HCEC 1CT (cell line): ENCODE measurements at regions not wholly inside any gene's neighbourhood (a gene's known extent, or its start where the extent isn't known, plus 50 kb on each side); places are given as distances from the start of the nearest gene placed in this dataset.

Source experiments
- DNase-seq: peaks from one replicate; pipeline ENCODE4 v3.0.0-alpha.2; 2017

DNA sequence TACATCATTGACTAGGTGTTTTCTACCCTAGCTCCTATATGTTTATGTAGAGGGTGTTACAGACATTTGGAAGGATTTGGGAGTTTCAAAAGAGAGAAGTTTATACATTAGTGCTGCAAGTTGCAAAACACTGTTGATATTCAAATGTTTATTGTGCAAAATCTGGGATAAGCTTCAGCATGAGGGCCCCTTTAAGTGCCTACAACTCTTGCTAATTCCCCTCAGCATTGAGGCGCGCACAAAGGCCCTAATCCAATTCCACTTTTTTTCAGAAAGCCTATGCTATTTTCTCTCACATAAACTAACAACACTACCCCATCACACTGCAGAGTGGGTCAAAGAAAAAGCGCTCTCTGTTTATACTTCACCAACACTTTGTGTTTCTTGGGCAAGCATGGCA is 208.0 kb downstream of the NR2F2 start:
- DNase-seq, result no peak

DNA sequence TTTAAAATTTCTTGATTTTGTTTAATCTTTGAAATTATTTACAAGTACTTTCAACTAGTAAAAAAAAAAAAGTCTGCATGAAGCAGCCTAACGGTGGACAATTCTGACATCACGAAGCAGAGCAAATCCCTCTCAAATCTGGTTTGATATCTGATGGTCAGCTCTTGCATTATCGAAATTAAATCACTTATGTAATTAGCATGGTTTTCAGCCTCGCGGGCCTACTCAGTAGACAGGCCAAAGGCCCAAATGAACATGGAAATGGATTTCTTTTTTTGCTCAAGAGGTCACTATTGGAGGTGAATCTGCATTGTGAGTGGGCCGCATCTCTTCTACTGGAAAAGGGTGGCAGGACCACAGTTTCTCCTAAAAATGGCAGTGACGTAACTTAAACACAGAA is 209.8 kb downstream of the NR2F2 start:
- DNase-seq, result no peak

DNA sequence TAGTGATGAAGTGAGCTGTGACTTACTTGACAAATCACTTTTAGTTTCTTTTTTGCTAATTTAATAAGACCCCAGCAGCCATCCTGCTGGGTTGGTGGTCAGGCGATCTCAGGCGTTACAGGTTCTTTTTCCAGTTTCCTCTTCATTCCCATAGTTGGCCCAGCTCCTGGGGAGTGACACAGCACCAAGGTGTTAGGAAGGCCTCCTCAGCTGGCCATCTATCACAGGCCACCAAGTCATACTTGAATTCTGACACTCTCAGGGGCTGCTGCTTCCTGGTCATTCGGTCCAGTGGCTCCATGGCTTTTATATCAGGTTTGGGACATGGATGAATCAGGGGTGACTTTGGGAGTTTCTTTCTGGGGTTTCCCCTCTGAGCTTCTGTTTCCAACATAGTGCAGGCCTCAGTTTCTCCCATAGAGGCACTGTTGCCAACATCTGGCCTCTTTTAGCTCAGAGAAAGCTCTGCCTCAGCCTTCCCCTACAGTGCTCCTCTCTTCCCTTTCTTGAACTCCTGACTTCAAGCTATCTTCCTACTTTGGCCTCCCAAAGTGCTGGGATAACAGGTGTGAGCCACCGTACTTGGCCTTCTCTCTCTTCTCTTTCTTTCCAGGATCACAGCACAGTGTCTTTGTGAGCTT is 211.8 kb downstream of the NR2F2 start:
- DNase-seq, result no peak

DNA sequence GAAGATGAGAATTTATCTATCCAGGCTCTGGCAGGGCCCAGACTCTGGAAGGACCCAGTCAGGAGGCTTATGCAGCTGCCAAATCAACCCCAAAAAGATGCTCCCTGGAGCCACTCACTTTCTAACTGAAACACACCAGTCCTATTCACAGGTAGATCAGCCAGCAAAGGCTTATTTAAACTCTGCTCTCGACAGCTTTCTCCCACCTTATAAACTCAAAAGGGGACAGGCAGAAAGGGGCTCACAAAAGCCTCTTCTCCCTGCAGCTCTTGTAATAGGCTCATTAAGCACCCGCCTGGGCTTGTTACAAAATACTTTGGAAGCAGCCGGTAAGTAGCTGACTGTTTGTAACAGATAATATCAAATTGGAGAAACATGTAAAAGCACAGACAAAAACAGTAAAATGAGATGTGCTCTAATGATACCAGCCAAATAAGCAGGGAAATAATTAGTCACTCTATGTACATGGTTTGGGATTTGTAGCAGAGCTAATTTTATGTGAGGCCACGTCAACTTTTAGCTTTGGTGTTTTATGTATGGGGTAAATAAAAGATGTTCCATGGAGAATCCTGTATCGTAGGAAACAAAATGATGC is 213.8 kb downstream of the NR2F2 start:
- no peak for DNase-seq

DNA sequence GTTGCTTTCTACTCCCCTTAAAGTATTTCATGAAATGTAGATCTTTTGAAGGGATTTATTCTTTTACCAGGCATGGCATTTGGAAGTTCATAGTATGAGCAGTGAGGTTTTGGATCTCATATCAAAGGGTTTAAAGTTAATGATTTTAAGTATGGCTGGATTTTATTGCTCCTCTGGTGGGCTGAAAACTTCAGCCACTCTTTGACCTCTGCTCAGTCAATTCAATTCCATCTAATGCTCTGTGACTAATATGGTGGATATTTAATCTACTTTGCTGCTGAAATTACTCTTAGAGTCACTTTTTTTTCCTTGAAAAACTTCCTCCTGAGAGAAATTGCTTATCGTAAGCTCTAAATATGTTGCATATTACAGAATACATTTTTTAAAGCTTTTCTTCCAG is 218.6 kb downstream of the NR2F2 start:
- no peak for DNase-seq

DNA sequence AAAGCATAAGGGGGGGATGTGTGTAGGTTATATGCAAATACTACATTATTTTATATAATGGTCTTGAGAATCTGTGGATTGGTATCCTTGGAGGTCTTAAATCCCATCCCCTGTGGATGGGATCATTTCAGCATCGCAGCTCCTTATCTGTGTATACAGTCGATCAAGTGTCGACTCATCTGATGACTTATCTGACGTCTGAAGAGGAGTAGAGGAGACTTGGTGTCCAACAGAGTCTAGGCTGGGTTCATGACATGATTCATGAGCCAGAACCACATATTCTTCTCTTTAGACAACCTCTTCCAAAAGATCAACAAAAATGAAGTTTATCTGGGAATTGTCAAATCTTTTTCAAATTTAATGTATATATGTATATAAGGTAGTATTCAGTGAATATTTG is 220.7 kb downstream of the NR2F2 start:
- no peak for DNase-seq

DNA sequence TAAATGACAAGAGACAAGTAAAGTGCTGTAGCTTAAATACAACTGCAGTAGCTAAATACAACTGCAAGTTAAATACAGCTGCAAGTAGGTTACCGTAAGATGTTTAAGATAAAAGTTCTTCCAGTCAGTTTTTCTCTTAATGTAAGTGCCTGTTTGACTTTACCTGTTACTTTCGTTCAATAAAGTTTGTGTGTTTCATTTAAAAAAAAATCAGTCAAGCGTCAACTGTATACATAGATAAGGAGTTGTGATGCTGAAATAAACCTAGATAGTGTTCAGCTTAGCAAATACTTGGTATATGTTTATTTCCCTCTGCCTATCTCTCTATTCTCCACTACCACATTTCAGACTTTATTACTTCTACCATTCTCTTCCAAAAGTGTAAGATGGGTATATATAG is 221.2 kb downstream of the NR2F2 start:
- no peak for DNase-seq

DNA sequence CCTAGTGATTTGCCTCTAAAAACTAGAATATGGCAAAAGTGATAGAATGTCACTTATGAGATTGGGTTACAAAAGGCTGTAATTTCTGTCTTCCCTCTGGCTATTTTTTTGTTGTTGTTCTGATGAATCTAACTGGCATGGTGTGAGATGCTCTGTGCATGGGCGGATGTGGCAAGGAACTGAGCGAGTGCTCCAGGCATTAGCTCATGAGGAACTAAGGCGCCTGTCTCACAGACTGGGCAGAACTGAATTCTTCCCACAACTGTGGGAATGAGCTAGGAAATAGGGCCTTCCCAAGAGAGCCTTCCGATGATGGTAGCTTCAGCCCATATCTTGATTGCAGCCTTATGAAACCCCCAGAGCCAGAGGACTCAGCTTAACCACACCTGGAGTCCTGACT is 222.5 kb downstream of the NR2F2 start:
- no peak for DNase-seq

DNA sequence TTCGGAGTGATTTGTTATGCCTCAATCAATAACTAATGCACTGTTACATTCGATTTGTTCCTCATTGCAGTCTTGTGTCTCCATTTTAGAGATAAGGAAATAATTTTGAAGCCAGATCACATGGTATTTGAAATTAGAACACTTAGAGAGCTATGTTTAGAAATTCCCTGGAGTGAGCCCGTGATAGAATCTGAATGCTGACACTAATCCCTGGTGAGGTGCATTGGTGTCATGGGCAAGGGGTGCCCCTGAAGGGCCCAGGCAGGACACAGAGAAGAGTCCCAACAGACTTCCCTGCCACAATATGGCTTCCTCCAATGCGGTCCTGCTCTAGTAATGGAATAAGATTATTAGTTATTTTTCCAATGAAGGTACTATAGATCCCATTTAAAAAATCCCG is 223.0 kb downstream of the NR2F2 start:
- DNase-seq, result no peak

DNA sequence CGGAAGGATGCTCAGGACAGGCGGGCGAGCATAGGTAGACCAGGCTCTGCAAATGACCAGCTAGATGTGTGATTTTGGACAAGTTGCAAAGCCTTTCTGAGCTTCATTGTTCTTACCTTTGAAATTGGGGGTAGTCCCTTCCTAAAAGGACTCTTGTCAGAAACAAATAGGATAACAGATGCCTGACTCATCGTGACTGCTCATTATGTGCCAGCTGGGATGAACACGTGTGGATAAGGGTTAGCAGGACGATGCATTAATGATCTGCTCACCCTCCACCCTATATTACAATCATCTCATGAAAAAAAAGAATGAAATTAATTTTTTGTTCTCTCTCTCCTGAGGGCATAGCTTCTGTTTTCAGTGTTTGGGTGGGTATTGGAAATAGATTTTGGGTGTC is 223.4 kb downstream of the NR2F2 start:
- no peak for DNase-seq

DNA sequence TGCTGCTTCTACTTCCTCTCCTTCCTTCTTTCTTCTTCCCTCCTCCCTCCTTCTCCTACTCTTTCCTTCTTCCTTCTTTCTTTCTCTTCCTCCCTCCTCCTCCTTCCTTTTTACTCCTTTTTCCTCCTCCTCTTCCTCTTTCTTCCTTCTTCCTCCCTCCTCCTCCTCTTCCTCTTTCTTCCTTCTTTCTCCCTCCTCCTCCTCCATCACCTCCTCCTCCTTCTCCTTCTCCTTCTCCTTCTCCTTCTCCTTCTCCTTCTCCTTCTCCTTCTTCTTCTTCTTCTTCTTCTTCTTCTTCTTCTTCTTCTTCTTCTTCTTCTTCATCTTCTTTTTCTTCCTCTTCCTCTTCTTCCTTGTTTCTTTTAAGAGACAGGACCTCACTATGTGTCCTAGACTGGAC is 224.0 kb downstream of the NR2F2 start:
- no peak for DNase-seq

DNA sequence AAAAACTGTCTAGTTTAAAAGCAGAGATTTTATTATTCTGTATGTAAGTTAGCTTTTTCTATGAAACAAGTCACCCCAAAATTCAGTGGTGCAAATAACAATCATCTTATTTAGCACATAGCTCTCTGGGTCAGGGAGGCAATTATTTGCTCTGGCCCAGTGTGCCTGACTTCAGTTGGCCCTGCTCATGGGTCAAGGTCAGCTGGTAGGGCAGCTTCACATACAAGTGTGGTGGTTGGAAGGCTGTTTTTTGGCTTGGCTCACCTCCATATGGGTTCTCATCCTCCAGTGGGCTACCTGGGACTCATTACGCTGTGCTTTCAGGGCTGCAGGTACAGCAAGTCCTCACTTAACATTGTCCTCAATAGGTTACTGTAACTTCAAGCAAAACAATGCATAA is 228.6 kb downstream of the NR2F2 start:
- DNase-seq, result no peak

DNA sequence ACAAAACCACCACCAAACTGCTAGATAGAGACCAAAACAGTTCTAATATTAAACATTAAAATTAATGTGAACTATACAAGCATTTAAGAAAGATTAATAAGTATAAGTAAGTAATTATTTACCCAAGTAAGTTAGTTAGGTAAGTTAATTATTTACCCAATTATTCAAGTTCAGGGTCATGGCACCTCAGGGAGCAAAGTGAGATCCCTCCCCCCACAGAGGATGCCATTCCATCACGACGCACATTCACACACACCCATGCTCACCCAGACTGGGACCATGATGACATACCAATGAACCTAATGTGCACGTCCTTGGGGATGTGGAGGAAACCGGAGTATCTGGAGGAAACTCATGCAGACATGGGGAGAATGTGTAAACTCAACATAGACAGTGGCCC is 229.1 kb downstream of the NR2F2 start:
- DNase-seq, result no peak

DNA sequence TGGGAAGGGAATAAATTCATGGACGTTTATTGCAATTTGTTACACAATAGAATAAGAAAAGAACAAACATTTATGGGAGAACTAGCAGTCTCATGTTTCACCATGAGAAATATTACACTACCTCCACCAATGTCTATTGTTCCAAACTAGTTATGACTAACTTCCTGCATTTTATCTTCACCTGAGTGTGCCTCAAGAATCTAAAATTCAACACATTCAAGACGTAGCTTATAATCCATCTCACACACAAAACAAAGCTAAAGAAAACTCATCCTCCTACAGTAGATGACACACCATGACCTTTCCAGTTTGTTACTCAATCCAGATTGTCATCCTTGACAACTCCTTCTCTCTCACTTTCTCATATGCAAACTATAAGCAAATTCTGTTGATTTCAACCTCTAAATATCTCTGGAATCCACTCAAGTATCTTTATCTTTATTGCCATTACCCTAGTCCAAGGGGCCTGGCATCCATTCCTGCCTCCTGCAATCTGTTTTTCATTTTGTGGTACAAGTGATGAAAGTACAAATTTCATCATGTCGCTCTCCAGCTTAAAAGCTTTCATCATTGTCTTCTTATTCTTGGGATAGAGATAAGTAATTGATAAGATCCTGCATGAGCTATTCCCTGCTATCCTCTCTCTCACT is 229.9 kb downstream of the NR2F2 start:
- DNase-seq, result no peak

DNA sequence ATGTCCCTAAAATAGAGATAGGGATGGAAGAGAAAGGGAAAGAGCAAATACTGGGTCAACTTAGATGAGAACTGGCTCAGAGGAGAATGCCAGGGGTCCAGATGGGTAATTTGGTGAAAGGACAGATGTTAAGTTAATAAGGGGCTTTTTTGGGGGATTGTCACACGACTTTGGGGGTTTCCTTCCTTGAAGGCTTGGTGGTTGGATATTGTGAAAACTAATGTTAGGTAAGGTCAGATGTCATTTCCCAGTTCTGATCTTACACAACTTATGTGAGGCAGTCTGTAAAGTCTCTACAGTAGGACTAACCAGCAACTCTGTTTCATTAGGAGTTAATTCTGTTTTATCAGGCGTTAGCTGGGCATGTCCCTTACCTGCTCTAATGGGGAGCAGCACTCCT is 231.1 kb downstream of the NR2F2 start:
- DNase-seq, result no peak

DNA sequence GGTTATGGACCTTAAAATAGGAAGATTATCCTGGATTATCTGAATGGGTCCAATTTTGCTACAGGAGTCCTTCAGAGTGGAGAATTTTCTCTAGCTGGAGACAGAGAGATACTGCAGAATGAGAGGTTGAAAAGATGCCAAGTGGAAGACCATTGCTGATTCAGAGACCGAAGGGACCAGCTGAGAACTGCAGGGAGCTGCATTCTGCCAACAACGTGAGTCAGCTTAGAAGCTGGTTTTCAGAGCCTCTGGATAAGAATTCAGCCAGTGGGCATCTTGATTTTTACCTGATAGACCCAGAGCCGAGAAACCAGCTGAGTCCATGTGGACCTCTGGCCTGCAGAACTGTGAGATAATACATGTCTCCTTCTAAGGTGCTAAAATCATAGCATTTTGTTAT is 234.0 kb downstream of the NR2F2 start:
- no peak for DNase-seq

DNA sequence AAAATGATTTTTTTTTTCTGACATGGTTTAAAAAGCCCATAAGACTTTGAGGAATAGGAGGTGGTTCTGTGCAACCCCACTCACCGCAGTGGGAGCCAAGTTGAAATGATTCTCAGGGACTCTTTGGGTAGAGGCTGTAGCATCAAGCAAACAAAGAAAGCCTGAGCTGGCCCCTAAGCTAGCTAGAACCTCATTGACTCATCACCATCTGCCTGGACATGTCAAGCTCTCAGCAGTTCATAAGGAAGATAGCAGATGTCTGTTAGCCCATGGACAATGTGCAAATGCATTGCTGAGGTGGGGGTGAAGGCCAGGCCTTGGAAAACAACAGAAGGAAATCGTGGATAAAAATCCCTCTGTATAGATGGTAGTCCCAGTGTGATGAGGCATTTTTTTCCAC is 234.8 kb downstream of the NR2F2 start:
- no peak for DNase-seq

DNA sequence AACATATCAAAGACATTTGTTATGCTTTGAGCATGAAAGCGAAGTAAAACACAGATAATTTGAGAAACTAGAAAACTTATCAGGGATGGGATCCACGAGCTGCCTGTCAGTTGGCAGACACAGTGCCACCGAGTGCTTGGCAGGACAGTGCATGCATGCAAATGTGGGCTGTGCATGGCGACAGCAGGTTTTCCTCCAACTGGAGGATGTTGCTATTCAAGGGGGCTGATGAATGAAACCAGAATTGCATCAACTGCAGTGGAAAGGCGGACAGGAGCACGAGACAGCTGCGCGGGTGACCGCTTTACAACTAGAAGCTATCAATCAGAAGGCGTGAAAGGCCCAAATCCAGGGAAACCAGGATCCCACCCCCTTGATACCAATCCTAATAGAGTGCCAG is 244.3 kb downstream of the NR2F2 start:
- no peak for DNase-seq

DNA sequence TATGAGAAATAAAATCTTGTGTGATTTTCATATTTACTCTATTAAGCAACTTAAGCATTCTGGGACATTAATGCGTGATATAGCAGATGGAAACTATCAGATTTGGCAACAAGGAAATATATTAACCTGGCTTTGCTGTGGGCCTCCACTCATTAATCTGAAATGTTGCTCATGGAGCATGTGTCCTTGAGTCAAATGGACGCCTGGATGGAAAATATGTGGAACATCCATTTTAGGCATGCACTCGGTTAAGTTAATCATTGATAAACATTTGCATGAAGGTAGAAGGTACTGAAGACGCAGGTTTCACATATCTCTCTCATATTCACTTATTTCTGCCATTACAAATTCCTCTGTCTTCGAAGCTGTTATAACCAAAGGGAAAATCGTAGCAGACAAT is 246.1 kb downstream of the NR2F2 start:
- DNase-seq, result no peak

DNA sequence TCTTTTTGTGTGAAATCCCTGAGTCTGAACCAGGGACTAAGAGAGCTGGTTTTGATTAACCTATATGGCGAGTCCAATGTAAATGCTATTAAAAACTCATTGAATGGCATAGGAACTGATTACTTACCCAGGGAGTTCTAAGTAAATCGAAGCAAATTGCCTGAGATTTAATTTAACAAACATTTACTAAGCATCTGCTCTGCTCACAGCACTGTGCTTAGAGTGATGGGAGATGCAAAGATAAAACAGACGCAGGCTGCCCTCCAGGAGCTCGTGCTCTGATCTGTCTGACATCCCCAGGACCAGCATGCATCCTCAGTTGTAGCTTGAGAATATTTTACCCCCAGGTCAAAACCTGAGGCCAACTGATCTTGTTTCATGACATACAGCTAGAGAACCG is 247.9 kb downstream of the NR2F2 start:
- no peak for DNase-seq

DNA sequence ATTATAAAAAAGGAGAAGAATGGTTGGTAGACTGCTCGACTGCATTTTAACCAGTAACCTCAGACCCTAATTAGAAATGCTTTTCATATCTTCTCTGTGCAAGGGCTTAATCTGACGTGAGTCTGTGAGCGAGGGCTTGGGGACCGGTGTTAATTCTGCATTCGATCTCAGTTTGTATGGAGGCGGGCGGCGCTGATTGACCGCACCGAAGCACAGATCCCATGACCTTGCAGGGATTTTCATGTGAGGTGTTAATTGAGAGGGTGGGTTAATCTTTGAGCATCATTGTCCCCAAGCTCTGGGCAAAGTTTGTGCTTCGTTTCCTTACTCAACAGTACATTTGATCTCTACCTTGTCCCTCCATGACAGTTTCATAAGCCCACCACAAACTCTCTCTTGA is 250.9 kb downstream of the NR2F2 start:
- no peak for DNase-seq

DNA sequence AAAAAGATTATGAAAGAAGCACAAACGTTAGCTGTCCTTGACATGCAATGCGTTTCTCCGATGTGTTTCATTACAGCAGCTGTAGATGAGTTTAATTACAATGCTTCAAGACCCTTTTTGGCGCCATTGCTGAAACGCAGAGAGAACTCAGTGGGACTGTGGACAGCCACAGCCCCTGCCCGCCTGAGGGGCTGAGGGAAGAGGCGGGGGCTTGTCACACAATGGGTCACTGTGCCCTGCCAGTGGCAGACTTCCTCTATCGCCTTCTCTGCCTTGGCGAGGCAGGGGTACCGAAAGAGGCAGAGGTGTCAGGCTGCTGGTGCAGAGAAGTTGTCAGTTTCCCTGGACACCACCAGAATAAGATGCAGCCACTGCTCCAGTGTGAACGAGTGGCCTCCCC is 252.0 kb downstream of the NR2F2 start:
- no peak for DNase-seq

DNA sequence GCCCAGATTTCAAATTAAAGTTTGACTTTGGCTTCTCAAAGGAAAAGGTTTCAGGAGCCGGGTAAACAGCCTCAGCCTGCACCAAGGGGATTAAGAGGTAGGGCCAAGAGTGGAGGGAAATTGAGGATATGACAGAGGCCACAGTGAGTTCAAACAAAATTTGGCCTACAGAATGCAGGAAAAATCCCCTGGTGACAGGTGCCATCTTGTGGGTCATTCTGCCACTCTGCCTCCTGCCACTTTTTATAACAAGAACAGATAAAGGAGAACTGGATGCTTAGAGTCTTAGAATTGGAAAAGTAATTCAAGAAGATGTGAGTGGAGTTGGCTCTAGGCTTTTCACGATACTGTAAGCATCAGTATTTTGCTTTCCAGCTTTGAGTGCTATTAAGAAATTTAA is 253.2 kb downstream of the NR2F2 start:
- DNase-seq, result no peak

DNA sequence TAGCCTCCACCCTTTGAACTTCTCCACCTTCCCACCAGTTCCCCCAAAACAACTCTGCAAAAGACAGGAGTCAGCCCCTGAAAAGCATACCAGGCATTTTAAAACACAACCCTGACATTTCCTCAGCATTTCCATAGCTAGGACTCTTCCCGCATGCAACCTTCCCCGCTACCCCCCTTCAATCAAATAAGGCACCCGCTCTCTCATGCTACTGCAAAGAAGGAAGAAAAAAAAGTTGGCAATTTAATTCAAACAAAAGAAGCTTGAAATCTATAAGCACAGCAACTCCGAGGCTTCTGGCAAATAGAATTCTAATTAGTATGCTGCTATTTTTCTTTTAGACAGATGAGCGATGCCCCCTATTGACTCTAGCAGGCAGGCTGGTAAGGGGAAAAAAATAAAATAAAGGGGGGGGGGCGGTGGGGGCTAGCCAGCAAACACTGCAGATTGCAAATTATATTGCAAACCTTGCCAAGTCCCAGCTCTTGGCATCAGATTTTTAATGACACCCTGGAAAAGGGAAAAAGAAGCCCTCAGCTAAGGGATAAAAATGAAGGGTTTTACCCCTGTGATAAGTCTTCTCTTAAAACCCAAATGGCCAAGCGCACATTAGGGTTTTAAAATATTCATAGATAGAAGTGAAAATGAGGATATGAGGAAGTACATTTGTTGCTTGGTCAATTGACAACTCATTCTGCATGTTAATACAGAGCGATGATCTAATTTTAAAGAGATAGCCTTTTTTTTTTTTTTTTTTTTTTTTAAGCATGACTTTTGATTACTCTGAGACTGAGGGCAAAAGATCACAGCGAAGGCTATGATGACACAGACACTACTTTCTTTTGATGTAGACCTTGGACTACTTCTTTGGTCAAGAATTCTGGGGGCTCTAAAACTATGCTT is 255.2 kb downstream of the NR2F2 start:
- no peak for DNase-seq
